HFFc6 (cell line): ENCODE measurements at regions not wholly inside any gene's neighbourhood (a gene's known extent, or its start where the extent isn't known, plus 50 kb on each side); places are given as distances from the start of the nearest gene placed in this dataset.

Source experiments
- DNase-seq: peaks from one replicate; pipeline ENCODE4 v3.0.0-alpha.2; 2018
- H3K27ac Mint-ChIP-seq: 2 replicates; pipeline ENCODE4 v1.8.0; 2020; ENCODE audit warnings: mild to moderate bottlenecking, mixed read lengths
- H3K27me3 Mint-ChIP-seq: 2 replicates; pipeline ENCODE4 v1.8.0; 2021; ENCODE audit warnings: mild to moderate bottlenecking, moderate library complexity, mixed read lengths; ENCODE audit not compliant: insufficient read depth
- H3K36me3 Mint-ChIP-seq: 2 replicates; pipeline ENCODE4 v1.8.0; 2021; ENCODE audit warnings: low read depth, mixed read lengths
- H3K4me1 Mint-ChIP-seq: 2 replicates; pipeline ENCODE4 v1.8.0; 2020; ENCODE audit warnings: low read depth, mixed read lengths
- H3K4me3 Mint-ChIP-seq: 2 replicates; pipeline ENCODE4 v1.8.0; 2020; ENCODE audit warnings: mild to moderate bottlenecking, moderate library complexity, mixed read lengths
- H3K9me3 Mint-ChIP-seq: 2 replicates; pipeline ENCODE4 v1.8.0; 2020; ENCODE audit warnings: mild to moderate bottlenecking, mixed read lengths
- TF ChIP-seq, protein P1 (sequence below): fragments of 200-600 bp; sonication (generic); IDR thresholded peaks from 2 replicates; pipeline ENCODE4 v1.5.0; 2021; ENCODE audit warnings: antibody characterized with exemption, mild to moderate bottlenecking

DNA sequence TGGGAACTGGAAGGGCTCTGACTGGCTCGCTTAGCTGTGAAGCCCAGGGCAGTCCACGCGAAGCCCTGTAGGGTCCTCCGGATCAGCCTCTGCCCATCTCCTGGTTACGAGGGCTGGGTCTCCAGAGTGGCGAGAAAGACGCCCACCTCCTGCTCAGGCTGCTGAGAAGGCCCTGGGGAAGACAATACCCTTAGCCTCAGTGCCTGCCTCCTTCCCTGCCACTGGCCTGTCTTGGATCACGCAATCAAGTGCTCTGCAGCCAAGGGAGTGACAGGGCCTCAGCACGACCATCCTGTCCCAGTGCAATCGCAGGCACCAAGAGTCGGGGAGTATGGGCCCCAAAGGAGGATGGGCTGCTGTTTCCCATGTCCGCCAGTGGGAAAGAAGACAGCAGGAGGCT, 165.7 kb upstream of the GLI2 start:
- H3K27me3 Mint-ChIP-seq = peaks cover 8% of the 10 kb centered on the region
- no peaks in the 10 kb centered on the region for H3K4me1 Mint-ChIP-seq

DNA sequence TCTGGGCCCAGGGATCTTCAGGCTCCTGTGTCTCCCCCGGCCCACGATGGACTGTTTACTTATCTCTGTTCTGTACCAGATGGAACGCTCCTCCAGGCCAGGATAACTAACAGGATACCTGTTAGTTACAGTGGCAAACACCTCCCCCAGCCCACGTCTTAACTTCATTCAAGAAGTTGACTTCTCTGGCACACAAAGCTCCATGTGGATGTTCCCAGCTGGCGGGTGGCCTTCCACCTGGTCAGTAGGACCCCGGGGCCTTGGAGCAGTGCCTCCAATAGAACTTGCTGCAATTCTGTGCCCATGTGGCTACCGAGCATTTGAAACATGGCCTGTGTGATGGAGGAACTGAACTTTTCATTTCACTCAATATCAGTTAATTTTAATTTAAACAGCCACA, 165.1 kb upstream of the GLI2 start:
- Mint-ChIP-seq H3K36me3 (no peaks in the 10 kb centered on the region), H3K27me3 (peaks cover 8% of the 10 kb centered on the region), H3K27ac (no peak overlapping the region), H3K9me3 (no peaks in the 10 kb centered on the region), H3K4me1 (no peaks in the 10 kb centered on the region), H3K4me3 (no peak overlapping the region)
- no peak for DNase-seq
- TF ChIP-seq, protein P1, sequence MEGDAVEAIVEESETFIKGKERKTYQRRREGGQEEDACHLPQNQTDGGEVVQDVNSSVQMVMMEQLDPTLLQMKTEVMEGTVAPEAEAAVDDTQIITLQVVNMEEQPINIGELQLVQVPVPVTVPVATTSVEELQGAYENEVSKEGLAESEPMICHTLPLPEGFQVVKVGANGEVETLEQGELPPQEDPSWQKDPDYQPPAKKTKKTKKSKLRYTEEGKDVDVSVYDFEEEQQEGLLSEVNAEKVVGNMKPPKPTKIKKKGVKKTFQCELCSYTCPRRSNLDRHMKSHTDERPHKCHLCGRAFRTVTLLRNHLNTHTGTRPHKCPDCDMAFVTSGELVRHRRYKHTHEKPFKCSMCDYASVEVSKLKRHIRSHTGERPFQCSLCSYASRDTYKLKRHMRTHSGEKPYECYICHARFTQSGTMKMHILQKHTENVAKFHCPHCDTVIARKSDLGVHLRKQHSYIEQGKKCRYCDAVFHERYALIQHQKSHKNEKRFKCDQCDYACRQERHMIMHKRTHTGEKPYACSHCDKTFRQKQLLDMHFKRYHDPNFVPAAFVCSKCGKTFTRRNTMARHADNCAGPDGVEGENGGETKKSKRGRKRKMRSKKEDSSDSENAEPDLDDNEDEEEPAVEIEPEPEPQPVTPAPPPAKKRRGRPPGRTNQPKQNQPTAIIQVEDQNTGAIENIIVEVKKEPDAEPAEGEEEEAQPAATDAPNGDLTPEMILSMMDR = no peak

More for the DNA sequence above, 165.7 kb upstream of the GLI2 start:
- Mint-ChIP-seq H3K9me3 (no peaks in the 10 kb centered on the region), H3K27ac (no peak overlapping the region), H3K36me3 (no peaks in the 10 kb centered on the region), H3K4me3 (no peak overlapping the region)
- DNase-seq = no peak
- TF ChIP-seq, protein P1 = no peak

DNA sequence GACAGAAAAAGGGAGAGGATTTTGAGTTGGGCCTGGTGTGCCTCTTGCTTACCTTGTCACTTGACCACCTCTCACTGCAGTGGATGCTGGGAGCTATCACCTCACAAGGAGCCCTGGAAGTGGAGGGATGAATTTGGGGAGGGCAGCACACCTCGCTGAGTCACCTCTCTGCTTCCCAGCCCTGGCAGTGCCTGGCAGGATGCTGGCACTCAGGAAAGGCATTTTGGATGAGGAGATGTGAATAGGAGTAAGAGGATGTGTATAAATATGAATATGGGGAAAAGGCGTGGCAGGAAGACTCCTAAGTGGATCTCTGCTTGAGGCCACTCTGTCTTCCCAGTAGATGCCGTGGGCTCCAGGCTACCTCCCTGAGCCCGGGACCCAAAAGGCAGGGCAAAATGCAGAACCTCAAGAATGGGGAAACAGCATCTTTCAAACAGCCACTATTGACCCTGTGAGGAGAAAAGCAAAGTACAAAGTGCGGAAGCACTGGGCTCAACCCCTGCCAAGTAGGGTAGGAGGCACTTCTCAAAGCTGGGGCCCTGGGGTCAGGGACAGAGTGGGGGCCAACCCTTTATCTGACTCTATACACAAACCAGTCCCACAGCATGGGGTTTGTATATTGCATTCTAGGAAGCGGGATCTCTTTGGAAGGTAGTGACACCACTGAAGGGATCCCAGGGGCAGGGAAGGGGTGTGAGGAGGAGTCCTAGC, 164.5 kb upstream of the GLI2 start:
- no peak overlapping the region for H3K4me3 Mint-ChIP-seq
- H3K36me3 Mint-ChIP-seq = no peaks in the 10 kb centered on the region
- no peaks in the 10 kb centered on the region for H3K4me1 Mint-ChIP-seq
- peaks cover 8% of the 10 kb centered on the region; the same call in 1 of the 2 replicates for H3K27me3 Mint-ChIP-seq
- no peaks in the 10 kb centered on the region for H3K9me3 Mint-ChIP-seq
- DNase-seq = no peak
- TF ChIP-seq, protein P1 = no peak
- H3K27ac Mint-ChIP-seq = no peak overlapping the region

DNA sequence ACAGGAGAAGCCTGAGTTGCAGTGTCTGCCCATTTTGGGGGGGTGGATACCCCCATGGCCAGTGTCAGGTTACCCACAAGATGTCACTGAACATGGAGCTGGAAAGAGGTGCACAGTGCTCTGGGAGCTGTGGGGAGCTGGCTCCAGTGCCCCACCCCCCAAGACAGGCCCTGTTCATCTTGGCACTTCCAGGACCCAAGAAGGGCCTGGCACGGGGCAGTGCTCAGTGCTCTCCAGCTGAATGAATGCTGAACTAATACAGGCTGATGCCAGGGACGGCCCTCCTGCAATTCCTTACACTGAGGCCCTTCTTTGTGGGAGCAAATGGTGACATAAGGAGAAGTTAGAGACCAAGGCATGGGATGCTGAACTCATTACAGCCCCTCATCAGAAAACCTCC, 163.4 kb upstream of the GLI2 start:
- Mint-ChIP-seq H3K27ac (no peak overlapping the region), H3K4me3 (no peak overlapping the region), H3K36me3 (no peaks in the 10 kb centered on the region), H3K4me1 (no peaks in the 10 kb centered on the region), H3K9me3 (no peaks in the 10 kb centered on the region), H3K27me3 (peaks cover 10% of the 10 kb centered on the region)
- TF ChIP-seq, protein P1 = no peak
- DNase-seq = no peak

DNA sequence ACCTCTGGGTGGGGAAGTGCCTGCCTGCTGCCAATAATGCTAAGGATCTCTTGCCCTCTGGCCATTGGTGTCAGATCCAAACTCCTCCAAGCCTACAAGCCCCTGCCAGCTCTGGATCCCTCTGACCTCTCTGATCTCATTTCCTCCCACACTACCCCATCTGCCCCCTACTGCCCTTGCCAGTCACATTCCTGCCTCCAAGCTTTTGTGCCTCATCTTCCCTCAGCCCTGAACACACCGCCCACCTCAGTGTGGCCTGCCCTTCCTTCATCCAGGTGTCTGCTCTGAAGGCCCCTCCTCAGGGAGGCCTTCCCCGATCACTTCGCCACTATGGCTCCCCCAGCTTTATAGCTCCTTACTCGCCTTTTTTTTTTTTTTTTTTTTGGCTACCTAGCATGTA, 161.0 kb upstream of the GLI2 start:
- TF ChIP-seq, protein P1 = no peak
- Mint-ChIP-seq H3K27me3 (peaks cover 12% of the 10 kb centered on the region), H3K4me1 (no peaks in the 10 kb centered on the region), H3K4me3 (no peak overlapping the region), H3K36me3 (no peaks in the 10 kb centered on the region), H3K27ac (no peak overlapping the region), H3K9me3 (no peaks in the 10 kb centered on the region)
- DNase-seq = no peak

DNA sequence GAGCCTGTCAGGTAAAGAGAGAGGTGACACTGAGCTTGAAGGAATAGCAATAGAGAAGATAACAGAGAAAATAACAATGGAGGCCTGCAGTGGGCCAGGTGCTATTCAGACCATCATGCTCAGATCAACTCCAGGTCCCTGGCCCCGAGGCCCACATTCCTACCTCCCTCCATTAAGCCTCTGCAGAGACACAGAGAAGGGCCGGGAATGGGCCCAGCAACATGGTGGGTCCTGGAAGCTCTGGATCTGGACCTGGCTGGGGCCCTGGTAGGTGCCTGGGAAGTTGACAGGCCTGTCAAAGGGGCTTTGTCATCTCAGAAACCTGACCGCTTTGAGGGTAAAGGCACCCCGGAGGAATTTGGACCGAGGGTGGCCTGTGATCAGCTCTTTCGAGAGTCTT, 159.7 kb upstream of the GLI2 start:
- H3K4me1 Mint-ChIP-seq = no peaks in the 10 kb centered on the region

More for the DNA sequence above, 159.7 kb upstream of the GLI2 start:
- no peak for DNase-seq
- Mint-ChIP-seq H3K36me3 (no peaks in the 10 kb centered on the region), H3K4me3 (no peak overlapping the region), H3K27me3 (peaks cover 16% of the 10 kb centered on the region), H3K27ac (no peak overlapping the region), H3K9me3 (no peaks in the 10 kb centered on the region)
- TF ChIP-seq, protein P1 = no peak
